Mesenchymal stem cell (in vitro differentiated cells and primary cell): ENCODE measurements at regions not wholly inside any gene's neighbourhood (a gene's known extent, or its start where the extent isn't known, plus 50 kb on each side); places are given as distances from the start of the nearest gene placed in this dataset.

ENCODE experiments used
- DNase-seq: peaks from one replicate; pipeline ENCODE4 v3.0.0-alpha.2; 2013
- H2AFZ ChIP-seq: one replicate; pipeline ENCODE4 v1.6.1; 2013; ENCODE audit warnings: low read depth, mild to moderate bottlenecking, control low read depth, inconsistent platforms, low read length, moderate library complexity
- H2AK5ac ChIP-seq: 2 replicates; pipeline ENCODE4 v1.6.1; 2013; ENCODE audit warnings: low read length, moderate library complexity, mild to moderate bottlenecking, inconsistent platforms; ENCODE audit not compliant: severe bottlenecking
- H2BK120ac ChIP-seq: one replicate; pipeline ENCODE4 v1.6.1; 2013; ENCODE audit warnings: low read depth, mild to moderate bottlenecking, inconsistent platforms, low read length, moderate library complexity
- H2BK12ac ChIP-seq, 2 experiments: one replicate each; pipeline ENCODE4 v1.6.1; 2013; ENCODE audit warnings: inconsistent platforms in 2 of 2, low read length in 2 of 2, mild to moderate bottlenecking in 2 of 2, moderate library complexity in 2 of 2, control low read depth in 1 of 2
- H2BK15ac ChIP-seq: one replicate; pipeline ENCODE4 v1.6.1; 2013; ENCODE audit warnings: mild to moderate bottlenecking, low read depth, inconsistent platforms; ENCODE audit not compliant: poor library complexity, severe bottlenecking
- H2BK5ac ChIP-seq: 2 replicates; pipeline ENCODE4 v1.6.1; 2013; ENCODE audit warnings: low read depth, mild to moderate bottlenecking, low read length, control low read depth, inconsistent platforms; ENCODE audit not compliant: poor library complexity, severe bottlenecking
- H3K14ac ChIP-seq, 2 experiments: one replicate each; pipeline ENCODE4 v1.6.1; 2013; ENCODE audit warnings: inconsistent platforms in 2 of 2, low read length in 2 of 2, control low read depth in 1 of 2, mild to moderate bottlenecking in 1 of 2, moderate library complexity in 1 of 2
- H3K18ac ChIP-seq, 2 experiments: one replicate each; pipeline ENCODE4 v1.6.1; 2013; ENCODE audit warnings: inconsistent platforms in 2 of 2, low read length in 2 of 2, control low read depth in 1 of 2, low read depth in 1 of 2, mild to moderate bottlenecking in 1 of 2
- H3K23ac ChIP-seq, 2 experiments: one replicate each; pipeline ENCODE4 v1.6.1; 2013; ENCODE audit warnings: inconsistent platforms in 2 of 2, low read length in 2 of 2, mild to moderate bottlenecking in 2 of 2, moderate library complexity in 2 of 2, control low read depth in 1 of 2
- H3K27ac ChIP-seq: 2 replicates; pipeline ENCODE4 v1.5.1; 2013; ENCODE audit warnings: mild to moderate bottlenecking, moderate library complexity, low read length, control low read depth, inconsistent platforms; ENCODE audit not compliant: poor library complexity, severe bottlenecking
- H3K27me3 ChIP-seq, 2 experiments: 2 replicates each; pipeline versions ENCODE4 v1.6.1 to v1.7.0; 2013; ENCODE audit warnings: low read length in 2 of 2, mild to moderate bottlenecking in 2 of 2, moderate library complexity in 2 of 2, control low read depth in 1 of 2, inconsistent platforms in 1 of 2; ENCODE audit not compliant: control insufficient read depth in 1 of 2, insufficient read depth in 1 of 2
- H3K36me3 ChIP-seq, 2 experiments: 2 replicates each; pipeline versions ENCODE4 v1.6.1 to v1.7.0; 2013; ENCODE audit warnings: low read length in 2 of 2, control low read depth in 1 of 2, inconsistent platforms in 1 of 2, low read depth in 1 of 2, mild to moderate bottlenecking in 1 of 2; ENCODE audit not compliant: insufficient read depth in 2 of 2, control insufficient read depth in 1 of 2
- H3K4ac ChIP-seq, 2 experiments: one replicate each; pipeline ENCODE4 v1.6.1; 2013; ENCODE audit warnings: inconsistent platforms in 2 of 2, low read length in 2 of 2, mild to moderate bottlenecking in 2 of 2, moderate library complexity in 2 of 2, control low read depth in 1 of 2, low read depth in 1 of 2
- H3K4me1 ChIP-seq: 2 replicates; pipeline ENCODE4 v1.6.1; 2013; ENCODE audit warnings: low read depth, low read length, control low read depth; ENCODE audit not compliant: control insufficient read depth, insufficient read depth
- H3K4me2 ChIP-seq: 2 replicates; pipeline ENCODE4 v1.6.1; 2013; ENCODE audit warnings: low read length, mild to moderate bottlenecking, inconsistent platforms; ENCODE audit not compliant: poor library complexity, severe bottlenecking
- H3K4me3 ChIP-seq, 2 experiments: 2 replicates each; pipeline versions ENCODE4 v1.5.1 to v1.7.0; 2013; ENCODE audit warnings: low read length in 2 of 2, mild to moderate bottlenecking in 2 of 2, control low read depth in 1 of 2, low read depth in 1 of 2; ENCODE audit not compliant: insufficient read depth in 1 of 2
- H3K79me1 ChIP-seq: replicated peaks from 2 replicates; pipeline ENCODE4 v1.6.1; 2013; ENCODE audit warnings: mild to moderate bottlenecking, control low read depth, low read length, inconsistent platforms; ENCODE audit not compliant: poor library complexity, severe bottlenecking
- H3K9ac ChIP-seq: 2 replicates; pipeline ENCODE4 v1.7.0; 2013; ENCODE audit warnings: mild to moderate bottlenecking, low read length, moderate library complexity
- H3K9me3 ChIP-seq: 2 replicates; pipeline ENCODE4 v1.7.0; 2013; ENCODE audit warnings: mild to moderate bottlenecking, low read length; ENCODE audit not compliant: control insufficient read depth
- H4K8ac ChIP-seq: one replicate; pipeline ENCODE4 v1.6.1; 2013; ENCODE audit warnings: inconsistent platforms, mild to moderate bottlenecking, low read length, moderate library complexity
- H4K91ac ChIP-seq: one replicate; pipeline ENCODE4 v1.6.1; 2013; ENCODE audit warnings: mild to moderate bottlenecking, low read length, inconsistent platforms
- WGBS: methylation state at CpG from one replicate; pipeline ENCODE4 v1.1.7; 2013; ENCODE audit warnings: mixed read lengths; 5-methylcytosine and 5-hydroxymethylcytosine counted together

- Histone ChIP-seq H2BK12ac (no peak overlapping the region), H3K23ac (no peak overlapping the region), H4K91ac (no peak overlapping the region), H3K79me1 (no peaks in the 10 kb centered on the region), H4K8ac (no peak overlapping the region), H3K4me3 (peak overlapping the region in 1 of 2 experiments; percentile 50), H3K4me1 (peaks cover 2% of the 10 kb centered on the region), H2BK15ac (no peak overlapping the region), H2BK120ac (no peak overlapping the region), H2AK5ac (no peak overlapping the region), H3K4ac (no peak overlapping the region), H3K9ac (peak overlapping the region; percentile 72), H2BK5ac (no peak overlapping the region), H3K27me3 (no peaks in the 10 kb centered on the region), H3K14ac (no peak overlapping the region), H3K4me2 (no peak overlapping the region), H3K27ac (no peak overlapping the region), H3K36me3 (no peaks in the 10 kb centered on the region), H2AFZ (no peak overlapping the region), H3K9me3 (no peaks in the 10 kb centered on the region), H3K18ac (peak overlapping the region in 1 of 2 experiments; percentile 53)
- 8% methylated on average over 4 of the region's 6 CpGs for WGBS
- DNase-seq: peak; percentile 78
Observed at GRCh38 chr10:31261511-31262311, 57.3 kb upstream of the ZEB1 start.

GRCh38 chr10:31262672-31263071 lies 56.3 kb upstream of the ZEB1 start:
- H2BK15ac ChIP-seq: no peak overlapping the region
- no peak overlapping the region for H3K27ac ChIP-seq
- H3K4me3 ChIP-seq: peak overlapping the region in 1 of 2 experiments; percentile 46
- H3K4me2 ChIP-seq: no peak overlapping the region
- H2BK120ac ChIP-seq: no peak overlapping the region
- H3K23ac ChIP-seq: no peak overlapping the region
- no peak overlapping the region for H2BK12ac ChIP-seq
- H3K18ac ChIP-seq: no peak overlapping the region
- H2AFZ ChIP-seq: no peak overlapping the region
- no peak overlapping the region for H3K4ac ChIP-seq
- no peak for DNase-seq
- H2BK5ac ChIP-seq: no peak overlapping the region
- H3K79me1 ChIP-seq: no peaks in the 10 kb centered on the region
- WGBS: no CpG with 5 or more reads among the region's 2 CpGs
- peaks cover 2% of the 10 kb centered on the region for H3K4me1 ChIP-seq
- H3K36me3 ChIP-seq: no peaks in the 10 kb centered on the region
- no peak overlapping the region for H2AK5ac ChIP-seq
- H3K27me3 ChIP-seq: no peaks in the 10 kb centered on the region
- no peak overlapping the region for H3K14ac ChIP-seq
- no peak overlapping the region for H4K8ac ChIP-seq
- H3K9ac ChIP-seq: peak overlapping the region; percentile 72
- no peaks in the 10 kb centered on the region for H3K9me3 ChIP-seq
- no peak overlapping the region for H4K91ac ChIP-seq

GRCh38 chr10:31263903-31264302 lies 55.1 kb upstream of the ZEB1 start:
- Histone ChIP-seq H2AK5ac (no peak overlapping the region), H3K9me3 (no peaks in the 10 kb centered on the region), H3K4me3 (no peak overlapping the region), H3K4ac (no peak overlapping the region), H2BK120ac (no peak overlapping the region), H3K23ac (no peak overlapping the region), H3K9ac (no peak overlapping the region), H3K18ac (no peak overlapping the region), H3K4me1 (peaks cover 2% of the 10 kb centered on the region), H2BK15ac (no peak overlapping the region), H3K79me1 (no peaks in the 10 kb centered on the region), H3K27me3 (no peaks in the 10 kb centered on the region), H2AFZ (no peak overlapping the region), H2BK12ac (peak overlapping the region in 1 of 2 experiments; percentile 29), H2BK5ac (no peak overlapping the region), H3K4me2 (no peak overlapping the region), H4K8ac (no peak overlapping the region), H3K14ac (no peak overlapping the region), H3K36me3 (no peaks in the 10 kb centered on the region), H4K91ac (no peak overlapping the region), H3K27ac (no peak overlapping the region)
- DNase-seq: no peak
- 89% methylated on average over 5 of the region's 5 CpGs for WGBS

- no peaks in the 10 kb centered on the region for H3K36me3 ChIP-seq
- no peak overlapping the region for H2BK15ac ChIP-seq
- no peak for DNase-seq
- H3K14ac ChIP-seq: no peak overlapping the region
- no peak overlapping the region for H2AK5ac ChIP-seq
- H3K27me3 ChIP-seq: no peaks in the 10 kb centered on the region
- WGBS: 92% methylated on average over 12 of the region's 12 CpGs
- H3K4me1 ChIP-seq: peaks cover 2% of the 10 kb centered on the region
- peak overlapping the region in 1 of 2 experiments; percentile 30 for H3K4me3 ChIP-seq
- H3K18ac ChIP-seq: no peak overlapping the region
- H2AFZ ChIP-seq: no peak overlapping the region
- no peaks in the 10 kb centered on the region for H3K79me1 ChIP-seq
- peak overlapping the region; percentile 79 for H3K9ac ChIP-seq
- H3K9me3 ChIP-seq: no peaks in the 10 kb centered on the region
- no peak overlapping the region for H3K4me2 ChIP-seq
- no peak overlapping the region for H3K27ac ChIP-seq
- H2BK12ac ChIP-seq: no peak overlapping the region
- H2BK120ac ChIP-seq: no peak overlapping the region
- no peak overlapping the region for H4K91ac ChIP-seq
- H3K4ac ChIP-seq: no peak overlapping the region
- no peak overlapping the region for H2BK5ac ChIP-seq
- H3K23ac ChIP-seq: no peak overlapping the region
- no peak overlapping the region for H4K8ac ChIP-seq
Observed at GRCh38 chr10:31268444-31269303, 50.3 kb upstream of the ZEB1 start.
